ENCODE measurements at regions not wholly inside any gene's neighbourhood (a gene's known extent, or its start where the extent isn't known, plus 50 kb on each side); places are given as distances from the start of the nearest gene placed in this dataset.
"Not testable (repeated sequence)": the region's sequence is repeated elsewhere in the genome, so short reads cannot be mapped to it uniquely, and the experiment has no call there.

- H3K27me3 ChIP-seq, result no peaks in the 10 kb centered on the region
- WGBS, 2 donors, result 91% methylated on average over 4 of the region's 4 CpGs
- H3K27ac ChIP-seq, result no peak overlapping the region
- no peaks in the 10 kb centered on the region for H3K36me3 ChIP-seq
- no peak overlapping the region for H3K4me3 ChIP-seq (replicated peaks in 1 of 3)
- intact Hi-C loops (cut with DNase I), result no loop called here
- DNase-seq, result no peak
- no peaks in the 10 kb centered on the region for H3K9me3 ChIP-seq
- TF ChIP-seq CTCF (IDR thresholded peaks at IDR 0.05) (no peak), POLR2A (IDR thresholded peaks at IDR 0.05) (no peak)
- no peaks in the 10 kb centered on the region for H3K4me1 ChIP-seq
Measured at GRCh38 chr14:88981948-88982347, 157.5 kb downstream of the TTC8 start.

GRCh38 chr14:88983755-88984154 is 159.3 kb downstream of the TTC8 start:
- DNase-seq, result no peak
- H3K36me3 ChIP-seq, result no peaks in the 10 kb centered on the region
- TF ChIP-seq POLR2A (IDR thresholded peaks at IDR 0.05) (no peak), CTCF (IDR thresholded peaks at IDR 0.05) (no peak)
- H3K4me1 ChIP-seq, result no peaks in the 10 kb centered on the region
- WGBS, 2 donors, result 64 to 71% methylated on average over 4 of the region's 4 CpGs
- H3K9me3 ChIP-seq, result no peaks in the 10 kb centered on the region
- intact Hi-C loops (cut with DNase I), result no loop called here
- H3K27me3 ChIP-seq, result no peaks in the 10 kb centered on the region
- no peak overlapping the region for H3K27ac ChIP-seq
- no peak overlapping the region for H3K4me3 ChIP-seq (replicated peaks in 1 of 3)

- WGBS, 2 donors, result 96% methylated on average over 1 of the region's 1 CpG
- TF ChIP-seq POLR2A (IDR thresholded peaks at IDR 0.05) (no peak), CTCF (IDR thresholded peaks at IDR 0.05) (no peak)
Measured at GRCh38 chr14:88985654-88986053, 161.2 kb downstream of the TTC8 start.

GRCh38 chr14:88986146-88986841 is 161.8 kb downstream of the TTC8 start:
- DNase-seq, result no peak

More at GRCh38 chr14:88985654-88986053, 161.2 kb downstream of the TTC8 start:
- Histone ChIP-seq H3K27ac (no peak overlapping the region), H3K9me3 (no peaks in the 10 kb centered on the region), H3K27me3 (no peaks in the 10 kb centered on the region), H3K4me1 (no peaks in the 10 kb centered on the region), H3K36me3 (no peaks in the 10 kb centered on the region), H3K4me3 (replicated peaks in 1 of 3) (no peak overlapping the region)
- intact Hi-C loops (cut with DNase I), result no loop called here
- no peak for DNase-seq

GRCh38 chr14:88986908-88987307 is 162.5 kb downstream of the TTC8 start:
- H3K36me3 ChIP-seq; H3K4me3 ChIP-seq (replicated peaks in 1 of 3); H3K27ac ChIP-seq; DNase-seq; intact Hi-C loops (cut with DNase I); H3K9me3 ChIP-seq; H3K4me1 ChIP-seq; H3K27me3 ChIP-seq: not testable (repeated sequence)
- WGBS, 2 donors, result 61 to 88% methylated on average over 2 of the region's 2 CpGs

More at GRCh38 chr14:88986146-88986841, 161.8 kb downstream of the TTC8 start:
- Histone ChIP-seq H3K9me3 (no peaks in the 10 kb centered on the region), H3K27ac (no peak overlapping the region), H3K27me3 (no peaks in the 10 kb centered on the region), H3K4me1 (no peaks in the 10 kb centered on the region), H3K36me3 (no peaks in the 10 kb centered on the region), H3K4me3 (replicated peaks in 1 of 3) (no peak overlapping the region)
- intact Hi-C loops (cut with DNase I), result no loop called here
- WGBS, 2 donors, result 73 to 83% methylated on average over 11 of the region's 11 CpGs
- no peak for TF ChIP-seq POLR2A (IDR thresholded peaks at IDR 0.05)
- TF ChIP-seq CTCF (IDR thresholded peaks at IDR 0.05), result no peak
